GM18907 (cell line): ENCODE measurements at regions not wholly inside any gene's neighbourhood (a gene's known extent, or its start where the extent isn't known, plus 50 kb on each side); places are given as distances from the start of the nearest gene placed in this dataset.
"Not testable (repeated sequence)": the region's sequence is repeated elsewhere in the genome, so short reads cannot be mapped to it uniquely, and the experiment has no call there.

Source experiments
- ATAC-seq: cut with Tn5 transposase; IDR thresholded peaks from one replicate; pipeline ENCODE4 v1.9.1; 2021; ENCODE audit warnings: mild to moderate bottlenecking, moderate library complexity; ENCODE audit not compliant: unreplicated experiment

GRCh38 chr16:66121466-66121865 lies 245.0 kb upstream of the CDH5 start:
- ATAC-seq, result no peak

- no peak for ATAC-seq
Observed at GRCh38 chr16:66120656-66121055, 245.8 kb upstream of the CDH5 start.

DNA sequence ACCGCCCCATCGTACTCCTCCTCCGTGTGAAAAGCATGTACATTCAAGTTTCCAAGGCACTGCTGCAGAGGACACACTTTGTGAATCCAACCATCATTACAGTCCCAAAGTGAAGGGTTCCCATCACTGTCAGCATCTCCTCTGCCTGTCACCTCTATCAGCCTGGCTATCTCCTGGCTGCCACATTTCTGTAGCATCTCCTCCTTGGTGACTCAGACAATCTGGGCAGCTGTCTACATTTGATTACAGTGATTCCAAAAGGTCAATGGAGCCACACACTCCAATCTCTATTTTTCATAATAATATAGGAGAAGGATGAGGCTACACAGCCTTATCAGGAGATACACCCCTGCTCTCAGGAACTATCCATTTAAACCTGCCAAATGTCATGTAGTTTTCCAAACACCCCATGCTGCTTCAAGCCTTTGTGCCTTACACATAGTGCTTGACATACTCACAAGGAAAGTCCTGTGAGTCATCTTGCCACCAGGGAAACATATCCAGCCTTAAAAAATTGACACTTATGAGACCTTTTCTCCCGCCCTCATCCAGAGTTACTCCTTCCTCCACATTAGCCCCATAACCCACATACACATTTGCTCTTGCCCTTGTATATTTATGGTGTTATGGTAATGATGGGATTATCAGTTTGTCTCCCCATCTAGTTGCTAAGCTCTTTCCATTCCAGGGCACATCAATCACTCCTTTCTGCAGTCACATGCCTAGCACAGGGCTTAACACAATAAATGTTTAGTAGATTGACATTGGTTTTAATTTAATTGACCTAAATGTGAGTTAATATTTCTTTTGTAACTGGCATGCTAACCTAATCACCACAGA lies 250.1 kb upstream of the CDH5 start:
- ATAC-seq, result no peak

GRCh38 chr16:66115373-66115772 lies 251.1 kb upstream of the CDH5 start:
- no peak for ATAC-seq

GRCh38 chr16:66113223-66113622 lies 253.3 kb upstream of the CDH5 start:
- ATAC-seq, result no peak

DNA sequence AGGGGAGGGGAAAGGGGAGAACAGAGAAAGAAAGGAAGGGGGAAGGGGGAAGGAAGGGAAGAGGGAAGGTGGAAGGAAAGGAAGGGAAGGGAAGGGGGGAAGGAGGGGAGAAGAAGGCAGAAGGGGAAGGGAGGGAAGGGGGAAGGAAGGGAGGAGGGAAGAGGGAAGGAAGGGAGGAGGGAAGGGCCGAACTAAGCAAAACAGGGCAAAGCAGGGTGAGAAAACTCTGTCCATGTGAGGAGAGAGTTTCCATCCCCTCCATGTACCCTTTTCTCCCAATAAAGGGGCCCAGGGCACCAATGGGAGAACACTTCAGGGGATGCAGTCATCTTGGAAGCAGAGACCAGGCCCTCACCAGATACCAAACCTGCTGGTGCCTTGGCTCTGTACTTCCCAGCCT lies 256.8 kb upstream of the CDH5 start:
- ATAC-seq, result no peak

DNA sequence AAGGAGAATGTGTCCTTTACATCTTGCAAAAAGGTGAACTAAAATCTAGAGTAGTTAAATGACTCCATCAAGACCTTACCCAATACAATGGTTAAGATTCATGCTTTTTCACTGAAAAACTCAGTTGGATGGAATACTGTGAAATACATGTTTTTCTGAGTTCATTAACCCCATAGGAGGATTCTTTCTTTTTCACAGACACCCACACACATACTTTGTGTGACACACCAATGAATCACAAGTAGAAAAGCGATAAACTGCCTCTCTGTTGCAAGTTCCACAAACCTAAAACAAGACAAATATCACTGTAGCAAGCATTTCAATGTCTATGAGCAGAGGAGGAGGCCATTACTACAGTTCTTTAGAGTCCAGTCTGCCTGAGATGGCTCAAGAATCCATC lies 258.8 kb upstream of the CDH5 start:
- no peak for ATAC-seq

DNA sequence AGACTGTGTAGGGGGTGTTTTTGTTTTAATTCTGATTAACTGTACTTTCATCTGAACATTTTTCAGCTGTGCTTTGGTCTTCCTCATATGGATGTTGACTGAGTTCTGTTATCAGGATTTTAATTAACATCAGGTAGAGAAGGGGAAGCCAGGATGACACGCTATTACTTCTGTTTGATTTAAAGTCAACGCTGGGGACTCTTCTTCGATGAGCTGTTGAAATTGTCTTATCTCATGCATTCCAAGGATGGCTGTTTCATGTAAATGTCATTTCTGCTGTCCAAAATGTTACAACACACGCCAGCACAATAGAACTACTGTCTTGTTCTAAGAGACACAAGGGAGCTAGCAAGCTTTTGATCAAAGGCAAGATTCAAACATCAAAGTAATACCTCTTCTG lies 263.3 kb upstream of the CDH5 start:
- no peak for ATAC-seq

GRCh38 chr16:66099306-66099705 lies 267.2 kb upstream of the CDH5 start:
- ATAC-seq, result no peak

DNA sequence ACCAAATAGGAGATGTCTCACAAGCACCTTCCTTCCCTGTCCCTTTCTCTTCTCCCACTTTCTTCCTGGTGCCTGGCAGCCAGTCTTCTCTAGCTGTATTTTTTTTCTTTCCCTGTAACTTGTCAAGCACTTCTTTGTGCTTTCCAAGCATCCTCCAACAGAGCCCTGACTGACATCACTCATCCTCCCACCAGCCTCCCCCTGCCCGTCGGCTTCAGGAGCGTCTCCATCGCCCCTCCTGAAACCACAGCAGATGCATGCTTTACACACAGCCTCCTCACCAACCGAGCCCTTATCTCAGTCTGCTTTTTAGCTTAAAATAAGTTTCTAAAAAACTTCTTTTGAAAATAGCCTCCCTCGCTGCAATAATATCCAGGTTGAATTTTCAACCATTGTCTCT lies 268.7 kb upstream of the CDH5 start:
- no peak for ATAC-seq

- ATAC-seq, result no peak
Observed at GRCh38 chr16:66095676-66096075, 270.8 kb upstream of the CDH5 start.

DNA sequence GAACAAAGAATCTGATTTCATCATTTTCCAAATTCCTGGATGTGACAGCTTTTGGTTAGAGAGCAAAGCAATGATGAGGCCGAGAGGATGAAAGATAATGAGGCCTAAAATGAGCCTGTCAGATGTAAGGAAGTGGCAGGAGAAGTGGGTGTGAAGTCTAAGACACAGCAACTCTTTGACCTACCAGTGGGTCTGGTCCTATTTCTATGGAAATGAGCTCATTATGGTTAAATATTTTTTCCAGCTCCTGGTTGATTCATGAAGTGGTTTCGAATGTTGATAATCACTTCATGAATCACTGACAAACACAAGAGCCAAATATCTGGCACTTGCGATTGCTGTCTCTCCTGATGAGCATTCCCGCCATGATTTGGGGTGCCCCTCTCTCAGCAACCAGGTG lies 273.3 kb upstream of the CDH5 start:
- no peak for ATAC-seq

GRCh38 chr16:66091471-66091891 lies 275.0 kb upstream of the CDH5 start:
- ATAC-seq, result no peak

DNA sequence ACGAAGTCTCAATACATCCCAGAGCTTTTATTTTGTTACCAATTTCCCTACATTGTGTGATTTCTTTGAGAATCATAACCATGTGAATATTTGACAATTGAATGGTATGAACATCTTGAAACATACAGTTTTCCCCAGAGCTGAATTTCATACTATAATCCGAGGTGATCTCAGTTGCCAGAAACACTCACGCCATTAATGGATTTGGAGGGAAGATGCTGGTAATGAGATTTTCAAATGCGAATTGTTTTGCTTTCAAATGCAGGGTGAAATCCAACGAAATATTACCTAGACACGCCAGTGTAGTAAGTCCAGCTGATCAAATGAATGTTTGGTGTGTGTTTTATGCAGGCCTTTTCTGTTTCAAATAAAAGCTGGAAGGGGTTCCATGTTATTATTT lies 277.8 kb upstream of the CDH5 start:
- no peak for ATAC-seq

- ATAC-seq, result no peak
Observed at GRCh38 chr16:66087308-66087707, 279.2 kb upstream of the CDH5 start.

DNA sequence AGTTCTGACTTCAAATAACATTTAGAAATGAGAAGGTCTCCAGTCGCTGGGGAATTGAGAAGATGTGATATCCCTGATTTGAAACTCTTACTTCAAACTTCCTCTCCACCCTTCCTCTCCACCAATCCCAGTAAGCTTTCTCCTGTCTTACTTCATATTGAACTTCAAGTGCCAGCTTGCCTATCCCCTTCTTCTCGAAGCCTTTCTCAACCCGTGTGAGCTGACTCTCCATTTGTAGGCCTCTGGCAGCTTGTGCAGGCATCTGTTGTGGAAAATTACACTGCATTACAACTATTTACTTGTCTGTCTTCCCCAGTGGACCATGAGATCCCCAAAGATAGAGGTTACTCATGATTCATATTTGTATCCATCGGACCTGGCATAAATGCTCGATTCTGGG lies 280.8 kb upstream of the CDH5 start:
- no peak for ATAC-seq

DNA sequence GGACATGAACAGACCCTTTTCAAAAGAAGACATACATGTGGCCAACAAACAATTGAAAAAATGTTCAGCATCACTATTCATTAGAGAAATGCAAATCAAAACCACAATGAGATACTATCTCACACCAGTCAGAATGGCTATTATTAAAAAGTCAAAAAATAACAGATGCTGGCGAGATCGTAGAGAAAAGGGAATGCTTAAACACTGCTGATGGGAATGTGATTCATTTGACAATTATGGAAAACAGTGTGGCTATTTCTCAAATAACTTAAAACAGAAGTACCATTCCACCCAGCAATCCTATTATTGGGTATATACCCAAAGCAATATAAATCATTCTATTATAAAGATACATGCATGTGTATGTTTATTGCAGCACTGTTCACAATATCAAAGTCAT lies 281.8 kb upstream of the CDH5 start:
- not testable (repeated sequence) for ATAC-seq

DNA sequence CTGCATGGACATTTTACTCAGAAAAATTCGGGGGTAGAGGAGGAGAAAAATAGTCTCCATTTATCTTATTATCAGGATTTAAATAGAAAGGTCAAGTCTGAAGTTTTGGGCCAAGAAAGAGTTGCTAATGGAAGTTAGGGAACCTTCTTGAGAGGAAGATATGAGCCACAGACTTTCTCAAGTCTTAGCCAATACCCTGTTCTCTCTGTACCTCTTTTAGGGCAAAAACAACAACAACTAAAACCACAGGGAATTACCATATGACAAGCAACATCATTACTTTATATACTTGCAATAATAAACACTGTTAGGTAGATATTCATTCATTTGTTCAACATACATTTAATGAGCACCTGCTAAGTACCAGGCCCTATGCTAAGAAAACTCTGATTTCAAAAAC lies 282.2 kb upstream of the CDH5 start:
- no peak for ATAC-seq

DNA sequence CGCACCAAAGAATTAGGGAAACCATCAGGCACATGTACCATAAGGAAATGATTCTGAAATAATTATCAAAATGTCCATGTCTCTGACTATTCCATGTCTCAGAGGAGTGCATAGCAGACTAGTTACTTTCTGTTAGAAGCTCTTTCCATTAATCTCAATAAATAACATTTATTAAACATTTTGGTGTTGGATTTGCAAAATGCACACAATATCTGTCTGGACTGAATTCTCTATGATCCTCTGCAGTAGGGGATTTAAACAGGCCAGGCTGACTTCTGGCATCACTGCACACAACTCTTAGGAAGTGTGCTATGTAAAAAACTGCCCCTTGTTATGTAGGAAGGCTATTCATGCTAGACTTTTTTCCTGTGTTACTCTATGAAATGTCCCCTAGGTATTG lies 283.3 kb upstream of the CDH5 start:
- no peak for ATAC-seq

- no peak for ATAC-seq
Observed at GRCh38 chr16:66082424-66082823, 284.1 kb upstream of the CDH5 start.

DNA sequence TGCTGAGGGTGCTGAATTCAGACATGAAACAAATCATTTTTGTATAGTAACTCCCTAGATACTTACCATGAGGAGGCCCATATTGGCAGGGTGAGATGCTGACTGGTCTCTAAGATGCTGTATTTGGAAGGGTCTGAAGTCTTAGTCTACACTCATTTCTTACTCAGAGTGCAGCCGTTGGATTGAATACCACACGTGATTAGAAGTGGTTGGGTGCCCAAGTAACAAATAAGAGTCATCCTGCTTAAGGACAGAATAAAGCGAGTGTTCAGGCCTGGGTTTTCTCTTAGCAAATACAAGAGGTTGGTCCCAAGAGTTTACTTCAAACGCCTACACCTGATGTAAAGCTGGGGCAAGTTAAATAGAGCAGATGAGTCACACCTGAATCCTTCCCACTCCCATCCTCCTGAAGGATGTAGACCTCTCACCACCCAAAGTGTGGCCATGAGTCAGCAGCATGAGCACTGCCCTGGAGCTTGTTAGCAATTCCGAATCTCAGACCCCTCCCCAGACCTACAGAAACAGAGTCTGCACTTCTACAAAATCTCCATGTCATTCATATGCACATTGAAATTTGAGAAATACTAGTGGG lies 284.6 kb upstream of the CDH5 start:
- no peak for ATAC-seq

DNA sequence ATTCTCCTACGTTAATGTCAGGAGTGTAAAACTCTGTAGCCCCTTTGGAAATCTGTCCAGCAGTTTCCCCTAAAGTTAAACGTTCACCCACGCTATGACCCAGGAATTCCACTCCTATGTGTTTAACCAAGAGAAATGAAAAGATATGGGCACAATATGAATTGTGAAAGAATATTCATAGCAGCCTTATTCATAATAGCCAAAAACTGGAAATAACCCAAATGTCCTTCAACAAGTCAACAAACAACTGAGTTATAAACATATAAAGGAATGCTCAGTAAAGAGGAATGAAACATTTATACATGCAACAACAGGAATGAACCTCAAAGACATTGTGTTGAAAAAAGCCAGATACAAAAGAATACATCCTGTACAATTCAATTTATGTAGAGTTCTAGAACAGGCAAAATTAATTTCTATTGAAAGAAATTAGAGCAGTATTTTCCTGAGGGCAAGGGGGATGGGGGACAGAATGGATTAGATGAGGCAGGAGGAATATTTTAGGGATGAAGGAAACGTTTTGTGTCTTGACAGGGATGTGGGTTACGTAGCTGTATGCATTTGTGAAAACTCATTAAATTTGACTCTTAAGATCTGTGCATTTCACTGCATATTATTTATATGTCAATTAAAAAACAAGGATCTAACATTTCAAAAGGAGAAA lies 286.7 kb upstream of the CDH5 start:
- ATAC-seq, result no peak
